ENCODE measurements at regions not wholly inside any gene's neighbourhood (a gene's known extent, or its start where the extent isn't known, plus 50 kb on each side); places are given as distances from the start of the nearest gene placed in this dataset.

DNA sequence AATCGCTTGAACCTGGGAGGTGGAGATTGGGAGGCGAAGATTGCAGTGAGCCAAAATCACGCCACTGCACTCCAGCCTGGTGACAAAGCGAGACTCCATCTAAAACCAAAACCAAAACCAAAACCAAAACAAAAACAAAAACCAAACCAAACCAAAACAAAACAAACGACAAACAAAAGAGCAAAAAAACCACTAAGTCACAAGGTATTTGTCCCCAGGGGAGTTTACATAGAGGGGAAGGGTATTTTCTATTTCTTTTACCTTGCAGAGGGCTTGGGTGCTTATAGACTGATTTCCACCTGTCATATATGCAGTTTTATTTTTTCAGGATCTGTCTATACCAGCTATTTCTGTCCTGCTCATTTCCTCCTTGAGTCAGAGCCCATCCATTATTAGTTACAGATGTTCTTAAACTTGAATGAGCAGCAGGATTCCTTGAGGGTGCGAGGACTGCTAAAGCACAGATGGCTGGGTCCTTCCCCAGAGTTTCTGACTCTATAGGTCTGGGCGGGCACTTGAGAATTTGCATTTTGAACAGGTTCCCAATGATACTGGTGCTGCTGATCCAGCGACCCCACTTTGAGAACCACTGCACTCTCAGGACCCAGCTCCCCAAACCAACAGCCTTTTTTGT is 102.2 kb upstream of the UXS1 start:
- H3K27ac Mint-ChIP-seq, result no peak overlapping the region
- no peaks in the 10 kb centered on the region for H3K36me3 Mint-ChIP-seq (ENCODE audit: low read depth)
- no peaks in the 10 kb centered on the region for H3K4me1 Mint-ChIP-seq
- H3K9me3 Mint-ChIP-seq, result no peaks in the 10 kb centered on the region
- H3K4me3 Mint-ChIP-seq, result no peak overlapping the region
- TF ChIP-seq, protein P1, sequence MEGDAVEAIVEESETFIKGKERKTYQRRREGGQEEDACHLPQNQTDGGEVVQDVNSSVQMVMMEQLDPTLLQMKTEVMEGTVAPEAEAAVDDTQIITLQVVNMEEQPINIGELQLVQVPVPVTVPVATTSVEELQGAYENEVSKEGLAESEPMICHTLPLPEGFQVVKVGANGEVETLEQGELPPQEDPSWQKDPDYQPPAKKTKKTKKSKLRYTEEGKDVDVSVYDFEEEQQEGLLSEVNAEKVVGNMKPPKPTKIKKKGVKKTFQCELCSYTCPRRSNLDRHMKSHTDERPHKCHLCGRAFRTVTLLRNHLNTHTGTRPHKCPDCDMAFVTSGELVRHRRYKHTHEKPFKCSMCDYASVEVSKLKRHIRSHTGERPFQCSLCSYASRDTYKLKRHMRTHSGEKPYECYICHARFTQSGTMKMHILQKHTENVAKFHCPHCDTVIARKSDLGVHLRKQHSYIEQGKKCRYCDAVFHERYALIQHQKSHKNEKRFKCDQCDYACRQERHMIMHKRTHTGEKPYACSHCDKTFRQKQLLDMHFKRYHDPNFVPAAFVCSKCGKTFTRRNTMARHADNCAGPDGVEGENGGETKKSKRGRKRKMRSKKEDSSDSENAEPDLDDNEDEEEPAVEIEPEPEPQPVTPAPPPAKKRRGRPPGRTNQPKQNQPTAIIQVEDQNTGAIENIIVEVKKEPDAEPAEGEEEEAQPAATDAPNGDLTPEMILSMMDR (IDR thresholded peaks at IDR 0.05; ENCODE audit: unreplicated experiment in 3 of 3), result no peak
- H3K27me3 Mint-ChIP-seq (ENCODE audit: low read depth), result peaks cover 9% of the 10 kb centered on the region

DNA sequence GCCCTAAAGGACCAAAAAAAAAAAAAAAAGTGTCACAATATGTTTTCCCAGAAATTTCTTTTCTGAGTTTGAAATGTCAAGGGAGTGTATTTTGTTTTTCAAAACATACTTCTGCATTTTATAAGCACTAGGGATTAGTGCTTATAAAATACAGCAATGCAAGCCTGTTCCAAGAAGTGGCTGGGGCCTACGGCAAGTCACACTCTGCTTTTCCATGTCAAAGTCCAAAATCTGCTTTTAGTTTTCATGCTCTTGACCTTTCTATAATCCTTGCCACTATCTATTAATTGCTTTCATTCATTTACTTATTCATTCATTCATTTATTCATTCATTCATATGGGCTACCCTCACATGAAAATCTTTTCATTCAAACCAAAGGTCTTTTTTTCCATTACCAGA is 100.1 kb upstream of the UXS1 start:
- no peaks in the 10 kb centered on the region for H3K27me3 Mint-ChIP-seq (ENCODE audit: low read depth)
- H3K27ac Mint-ChIP-seq, result no peak overlapping the region
- H3K9me3 Mint-ChIP-seq, result no peaks in the 10 kb centered on the region
- TF ChIP-seq, protein P1 (IDR thresholded peaks at IDR 0.05; ENCODE audit: unreplicated experiment in 3 of 3), result no peak
- H3K36me3 Mint-ChIP-seq (ENCODE audit: low read depth), result no peaks in the 10 kb centered on the region
- H3K4me1 Mint-ChIP-seq, result no peaks in the 10 kb centered on the region
- no peak overlapping the region for H3K4me3 Mint-ChIP-seq

DNA sequence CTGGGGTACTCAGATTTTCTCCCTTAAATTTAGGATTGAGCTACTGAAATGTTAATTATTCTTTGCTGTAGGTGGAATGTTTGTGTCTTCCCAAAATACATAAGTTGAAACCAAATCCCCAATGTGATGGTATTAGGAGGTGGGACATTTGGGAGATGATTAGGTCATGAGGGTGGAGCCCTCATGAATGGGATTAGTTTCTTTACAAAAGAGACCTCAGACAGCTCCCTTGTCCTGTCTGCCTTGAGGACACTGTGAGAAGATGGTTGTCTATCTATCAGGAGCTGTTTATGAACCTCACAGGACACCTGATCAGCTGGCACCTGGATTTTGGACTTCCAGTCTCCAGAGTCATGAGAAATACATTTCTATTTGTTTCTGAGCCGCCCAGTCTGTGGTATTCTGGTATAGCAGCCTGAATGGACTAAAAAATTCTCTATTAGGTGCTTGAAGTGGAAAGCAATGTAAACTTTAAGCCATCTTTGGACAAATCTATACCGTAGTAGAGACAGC is 99.2 kb upstream of the UXS1 start:
- Mint-ChIP-seq H3K27ac (no peak overlapping the region), H3K4me1 (no peaks in the 10 kb centered on the region), H3K36me3 (ENCODE audit: low read depth) (no peaks in the 10 kb centered on the region), H3K4me3 (no peak overlapping the region), H3K27me3 (ENCODE audit: low read depth) (no peaks in the 10 kb centered on the region), H3K9me3 (no peaks in the 10 kb centered on the region)
- TF ChIP-seq, protein P1 (IDR thresholded peaks at IDR 0.05; ENCODE audit: unreplicated experiment in 3 of 3), result no peak

DNA sequence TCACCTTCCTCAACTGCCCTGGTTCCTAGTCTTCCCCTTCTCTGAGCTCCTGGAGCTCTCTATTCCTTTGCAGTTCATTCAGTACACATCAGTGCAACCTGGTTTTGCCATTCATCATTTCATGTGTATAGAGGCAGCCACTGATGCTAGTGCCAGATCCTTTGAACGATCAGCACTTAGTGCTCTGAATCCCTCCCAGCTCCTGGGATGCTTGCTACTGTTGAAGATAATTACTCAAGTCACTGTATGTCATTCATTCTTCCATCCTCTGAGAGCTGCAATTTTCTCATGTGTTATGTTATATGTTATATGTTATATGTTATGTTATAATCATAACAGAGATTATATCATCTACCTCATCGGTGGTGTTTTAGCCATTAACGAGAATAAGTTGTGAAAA is 98.5 kb upstream of the UXS1 start:
- no peaks in the 10 kb centered on the region for H3K36me3 Mint-ChIP-seq (ENCODE audit: low read depth)
- TF ChIP-seq, protein P1 (IDR thresholded peaks at IDR 0.05; ENCODE audit: unreplicated experiment in 3 of 3), result no peak
- no peak overlapping the region for H3K27ac Mint-ChIP-seq
- H3K4me1 Mint-ChIP-seq, result no peaks in the 10 kb centered on the region
- H3K9me3 Mint-ChIP-seq, result no peaks in the 10 kb centered on the region
- H3K27me3 Mint-ChIP-seq (ENCODE audit: low read depth), result no peaks in the 10 kb centered on the region
- no peak overlapping the region for H3K4me3 Mint-ChIP-seq

DNA sequence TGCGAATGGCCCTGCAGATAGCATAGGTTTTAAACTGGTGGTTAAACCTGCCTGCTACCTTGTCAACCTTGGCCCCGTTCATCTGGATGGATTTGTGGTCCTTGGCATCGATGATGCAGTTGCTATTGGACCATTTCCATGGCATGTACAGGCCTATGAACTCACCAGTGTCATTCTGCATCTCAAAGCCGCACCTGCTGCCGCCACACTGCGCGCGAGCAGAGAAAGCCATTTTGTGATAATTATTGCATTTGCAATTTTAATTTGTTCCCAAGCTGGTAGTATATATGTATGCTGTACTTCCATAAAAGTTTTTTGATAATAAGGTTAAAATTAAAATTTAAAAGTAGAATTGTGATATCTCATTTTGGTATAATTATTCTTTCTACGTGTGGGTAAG is 94.8 kb upstream of the UXS1 start:
- H3K27ac Mint-ChIP-seq, result no peak overlapping the region

More for the DNA sequence above, 94.8 kb upstream of the UXS1 start:
- Mint-ChIP-seq H3K4me3 (no peak overlapping the region), H3K27me3 (ENCODE audit: low read depth) (peaks cover 6% of the 10 kb centered on the region), H3K36me3 (ENCODE audit: low read depth) (no peaks in the 10 kb centered on the region), H3K9me3 (peaks cover 2% of the 10 kb centered on the region), H3K4me1 (peaks cover 14% of the 10 kb centered on the region)
- TF ChIP-seq, protein P1 (IDR thresholded peaks at IDR 0.05; ENCODE audit: unreplicated experiment in 3 of 3), result no peak

All from nephron (organoid).